Activated CD4-positive, alpha-beta T cell treated with anti-CD3 and anti-CD28 coated beads, Interleukin-2, amount 10 ng/mL, durations not matched to agents 24 days and 14 days (primary cell): ENCODE measurements at regions not wholly inside any gene's neighbourhood (a gene's known extent, or its start where the extent isn't known, plus 50 kb on each side); places are given as distances from the start of the nearest gene placed in this dataset.

ENCODE experiments used
- DNase-seq: peaks from one replicate; pipeline ENCODE4 v3.0.0; 2022
- H3K27ac Mint-ChIP-seq: one replicate; pipeline ENCODE4 v1.8.0; 2022; ENCODE audit warnings: mild to moderate bottlenecking, mixed read lengths
- H3K27me3 Mint-ChIP-seq: one replicate; pipeline ENCODE4 v1.8.0; 2022; ENCODE audit warnings: mixed read lengths
- H3K36me3 Mint-ChIP-seq: one replicate; pipeline ENCODE4 v1.8.0; 2022; ENCODE audit warnings: low read depth, mild to moderate bottlenecking, mixed read lengths
- H3K4me1 Mint-ChIP-seq: one replicate; pipeline ENCODE4 v1.8.0; 2021; ENCODE audit warnings: mixed read lengths
- H3K4me3 Mint-ChIP-seq: one replicate; pipeline ENCODE4 v1.8.0; 2022; ENCODE audit warnings: mild to moderate bottlenecking, moderate library complexity, mixed read lengths
- H3K9me3 Mint-ChIP-seq: one replicate; pipeline ENCODE4 v1.8.0; 2021; ENCODE audit warnings: mixed read lengths
- intact Hi-C: fragments of 100-400 bp; cut with micrococcal nuclease; formaldehyde crosslinking; loops from one replicate; pipeline ENCODE4 v1.15.1; 2023

DNA sequence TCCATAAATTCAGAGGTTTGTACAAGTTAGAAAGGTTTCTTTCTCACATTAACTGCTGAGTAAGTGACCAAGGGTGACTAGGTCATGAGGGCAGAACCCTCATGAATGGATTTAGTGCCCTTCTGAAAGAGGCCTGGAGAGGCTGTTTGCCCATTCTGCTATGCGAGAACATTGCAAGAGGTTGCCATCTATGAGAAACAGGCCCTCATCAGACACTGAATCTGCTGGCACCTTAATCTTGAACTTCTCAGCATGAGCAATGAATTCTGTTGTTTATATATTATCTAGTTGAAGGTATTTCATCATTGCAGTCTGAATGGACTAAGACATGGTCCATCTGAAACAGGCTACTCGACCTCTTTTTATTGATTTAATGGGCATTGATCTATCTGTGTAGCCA lies 96.2 kb upstream of the GPRIN3 start:
- no peak overlapping the region for H3K27ac Mint-ChIP-seq
- H3K27me3 Mint-ChIP-seq = no peaks in the 10 kb centered on the region
- H3K4me3 Mint-ChIP-seq = no peak overlapping the region
- peaks cover 5% of the 10 kb centered on the region for H3K9me3 Mint-ChIP-seq
- H3K4me1 Mint-ChIP-seq = no peaks in the 10 kb centered on the region
- intact Hi-C loops = no loop called here
- no peaks in the 10 kb centered on the region for H3K36me3 Mint-ChIP-seq
- no peak for DNase-seq

- intact Hi-C loops = no loop called here
- Mint-ChIP-seq H3K27ac (no peak overlapping the region), H3K9me3 (no peaks in the 10 kb centered on the region), H3K4me1 (no peaks in the 10 kb centered on the region), H3K27me3 (no peaks in the 10 kb centered on the region), H3K36me3 (no peaks in the 10 kb centered on the region), H3K4me3 (no peak overlapping the region)
- DNase-seq = no peak
These were observed 92.9 kb upstream of the GPRIN3 start for GRCh38 chr4:89400287-89401035.

DNA sequence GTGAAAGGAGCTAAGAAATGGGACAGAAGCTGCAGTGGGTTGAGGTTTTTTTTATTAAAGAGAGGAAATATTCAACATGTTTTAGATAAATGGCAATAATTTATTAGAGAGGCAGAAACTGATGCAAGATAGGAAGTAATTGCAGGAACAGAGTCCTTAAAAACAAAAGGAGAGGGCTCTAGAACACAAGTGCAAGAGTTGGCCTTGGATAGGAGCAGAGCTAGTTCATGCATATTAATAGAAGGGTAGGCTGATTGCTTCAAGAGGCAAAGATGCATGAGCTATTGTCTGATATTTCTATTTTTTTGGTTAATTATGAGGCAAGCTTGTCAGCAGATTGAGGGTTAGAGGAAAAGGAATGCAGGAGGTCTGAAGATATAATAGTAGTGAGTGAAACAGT lies 91.0 kb upstream of the GPRIN3 start:
- intact Hi-C loops = no loop called here
- no peak for DNase-seq
- Mint-ChIP-seq H3K36me3 (no peaks in the 10 kb centered on the region), H3K27ac (no peak overlapping the region), H3K4me1 (no peaks in the 10 kb centered on the region), H3K9me3 (no peaks in the 10 kb centered on the region), H3K4me3 (no peak overlapping the region), H3K27me3 (no peaks in the 10 kb centered on the region)

GRCh38 chr4:89398146-89398545 lies 90.5 kb upstream of the GPRIN3 start:
- Mint-ChIP-seq H3K9me3 (no peaks in the 10 kb centered on the region), H3K4me1 (no peaks in the 10 kb centered on the region), H3K4me3 (no peak overlapping the region), H3K27me3 (no peaks in the 10 kb centered on the region), H3K27ac (no peak overlapping the region), H3K36me3 (no peaks in the 10 kb centered on the region)
- intact Hi-C loops = no loop called here
- DNase-seq = no peak

DNA sequence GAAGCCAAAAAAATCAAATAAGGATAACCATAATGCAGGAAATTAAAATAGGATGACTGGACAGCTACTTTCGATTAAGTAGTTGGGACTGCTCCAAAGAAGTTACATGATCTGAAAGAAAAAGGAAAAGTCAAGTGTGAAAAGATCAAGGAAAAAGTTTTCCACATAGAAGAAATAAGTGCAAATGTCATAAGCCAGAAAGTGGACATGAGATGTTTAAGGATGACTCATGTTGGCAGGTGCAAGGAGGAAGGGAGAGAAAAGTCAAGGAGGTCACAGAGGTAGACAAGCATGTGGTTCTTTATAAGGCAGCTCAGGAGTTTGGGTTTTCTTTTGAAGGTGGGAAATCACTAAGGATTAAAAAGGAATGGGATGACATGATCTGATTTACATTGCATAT lies 89.8 kb upstream of the GPRIN3 start:
- Mint-ChIP-seq H3K27me3 (no peaks in the 10 kb centered on the region), H3K4me1 (no peaks in the 10 kb centered on the region), H3K27ac (no peak overlapping the region), H3K4me3 (no peak overlapping the region), H3K9me3 (no peaks in the 10 kb centered on the region), H3K36me3 (no peaks in the 10 kb centered on the region)
- intact Hi-C loops = no loop called here
- no peak for DNase-seq

DNA sequence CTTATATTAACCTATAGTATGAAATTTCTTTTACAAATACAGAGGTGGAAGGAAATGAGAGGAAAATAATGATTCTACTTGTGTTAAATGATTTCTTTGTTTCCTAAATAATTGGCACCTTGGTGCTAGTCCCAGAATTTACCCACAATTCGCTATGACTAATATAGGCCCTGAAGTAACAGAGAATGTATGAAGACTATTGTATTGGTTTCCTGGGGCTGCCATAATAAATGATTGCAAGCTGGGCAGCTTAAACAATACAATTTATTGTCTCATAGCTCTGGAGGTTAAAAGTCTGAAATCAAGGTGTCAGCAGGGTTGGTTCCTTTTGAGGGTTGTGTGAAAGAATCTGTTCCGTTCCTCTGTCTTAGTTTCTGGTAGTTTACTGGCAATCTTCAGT lies 74.8 kb upstream of the GPRIN3 start:
- Mint-ChIP-seq H3K4me3 (no peak overlapping the region), H3K9me3 (peaks cover 23% of the 10 kb centered on the region), H3K27me3 (peaks cover 6% of the 10 kb centered on the region), H3K4me1 (no peaks in the 10 kb centered on the region), H3K36me3 (no peaks in the 10 kb centered on the region), H3K27ac (no peak overlapping the region)
- DNase-seq = no peak
- intact Hi-C loops = no loop called here

DNA sequence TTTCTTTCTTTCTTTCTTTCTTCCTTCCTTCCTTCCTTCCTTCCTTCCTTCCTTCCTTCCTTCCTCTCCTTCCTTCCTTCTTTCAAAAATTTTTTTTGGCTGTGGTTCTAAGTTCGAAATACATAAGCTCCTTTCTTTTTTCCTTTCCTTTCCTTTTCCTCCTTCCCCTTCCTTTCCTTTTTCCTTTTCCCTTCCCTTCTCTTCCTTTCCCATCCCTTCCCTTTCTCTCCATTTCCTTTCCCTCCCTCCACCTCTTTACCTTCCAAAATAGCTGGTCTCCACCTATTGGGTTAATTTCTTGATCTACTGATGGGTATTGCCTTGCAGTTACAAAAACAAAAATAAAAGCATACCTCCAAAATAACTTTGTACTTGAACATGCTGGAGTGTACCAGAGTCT lies 73.4 kb upstream of the GPRIN3 start:
- intact Hi-C loops = no loop called here
- Mint-ChIP-seq H3K9me3 (peaks cover 18% of the 10 kb centered on the region), H3K4me3 (no peak overlapping the region), H3K4me1 (peaks cover 2% of the 10 kb centered on the region), H3K27ac (no peak overlapping the region), H3K36me3 (no peaks in the 10 kb centered on the region), H3K27me3 (peaks cover 3% of the 10 kb centered on the region)
- no peak for DNase-seq

GRCh38 chr4:89379511-89380044 lies 72.0 kb upstream of the GPRIN3 start:
- Mint-ChIP-seq H3K9me3 (peaks cover 15% of the 10 kb centered on the region), H3K27me3 (peaks cover 3% of the 10 kb centered on the region), H3K27ac (no peak overlapping the region), H3K4me1 (peaks cover 2% of the 10 kb centered on the region), H3K4me3 (no peak overlapping the region), H3K36me3 (no peaks in the 10 kb centered on the region)
- DNase-seq = no peak
- intact Hi-C loops = no loop called here

DNA sequence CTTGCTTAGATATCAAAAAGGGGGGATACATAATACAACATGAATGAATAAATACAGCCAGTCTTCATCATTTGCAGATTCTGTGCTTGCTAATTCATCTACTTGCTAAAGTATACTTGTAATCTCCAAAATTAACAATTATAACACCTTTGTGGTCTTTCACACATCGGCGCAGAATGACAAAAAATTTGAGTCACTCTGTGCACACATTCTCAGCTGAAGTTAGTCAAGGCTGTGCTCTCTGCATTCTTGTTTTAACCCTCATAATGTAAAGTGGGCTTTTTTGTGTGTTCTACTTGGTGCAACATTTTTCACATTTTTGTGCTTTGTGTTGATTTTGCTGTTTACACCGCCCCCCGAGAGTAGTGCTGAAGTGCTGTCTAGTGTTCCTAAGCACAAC lies 65.8 kb upstream of the GPRIN3 start:
- no peak overlapping the region for H3K4me3 Mint-ChIP-seq
- DNase-seq = no peak
- H3K4me1 Mint-ChIP-seq = peaks cover 2% of the 10 kb centered on the region
- peaks cover 16% of the 10 kb centered on the region for H3K9me3 Mint-ChIP-seq
- H3K36me3 Mint-ChIP-seq = no peaks in the 10 kb centered on the region
- no peak overlapping the region for H3K27ac Mint-ChIP-seq
- intact Hi-C loops = no loop called here
- H3K27me3 Mint-ChIP-seq = no peaks in the 10 kb centered on the region

GRCh38 chr4:89371614-89372013 lies 64.0 kb upstream of the GPRIN3 start:
- Mint-ChIP-seq H3K27me3 (no peaks in the 10 kb centered on the region), H3K4me1 (peaks cover 3% of the 10 kb centered on the region), H3K36me3 (no peaks in the 10 kb centered on the region), H3K4me3 (no peak overlapping the region), H3K27ac (no peak overlapping the region), H3K9me3 (peaks cover 18% of the 10 kb centered on the region)
- intact Hi-C loops = no loop called here
- DNase-seq = no peak

DNA sequence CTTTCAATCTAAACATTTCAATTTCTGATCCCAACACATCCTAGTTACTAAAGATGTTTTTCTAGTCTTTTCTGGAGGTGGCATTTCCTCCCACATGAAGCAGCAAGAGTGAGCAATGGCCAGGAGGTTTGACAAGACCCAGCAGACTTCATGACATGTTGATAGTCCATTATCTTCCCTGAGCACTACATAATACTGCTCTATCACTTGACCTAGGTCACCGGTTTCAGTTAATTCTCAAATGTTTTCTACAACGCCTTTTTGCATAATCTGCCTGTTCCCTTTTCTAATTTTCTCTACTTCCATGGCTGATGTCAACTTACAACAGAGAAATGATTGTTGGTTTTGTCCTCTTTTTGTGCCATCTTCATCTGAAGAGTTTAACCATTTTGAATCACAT lies 62.0 kb upstream of the GPRIN3 start:
- DNase-seq = no peak
- intact Hi-C loops = loop anchor here (5.0 to 10.0 kb wide), 2 partner anchors 55 to 62 kb away; partner anchors contain the start of gene GPRIN3
- Mint-ChIP-seq H3K27me3 (no peaks in the 10 kb centered on the region), H3K36me3 (no peaks in the 10 kb centered on the region), H3K27ac (no peak overlapping the region), H3K4me1 (peaks cover 8% of the 10 kb centered on the region), H3K4me3 (no peak overlapping the region), H3K9me3 (peaks cover 28% of the 10 kb centered on the region)

DNA sequence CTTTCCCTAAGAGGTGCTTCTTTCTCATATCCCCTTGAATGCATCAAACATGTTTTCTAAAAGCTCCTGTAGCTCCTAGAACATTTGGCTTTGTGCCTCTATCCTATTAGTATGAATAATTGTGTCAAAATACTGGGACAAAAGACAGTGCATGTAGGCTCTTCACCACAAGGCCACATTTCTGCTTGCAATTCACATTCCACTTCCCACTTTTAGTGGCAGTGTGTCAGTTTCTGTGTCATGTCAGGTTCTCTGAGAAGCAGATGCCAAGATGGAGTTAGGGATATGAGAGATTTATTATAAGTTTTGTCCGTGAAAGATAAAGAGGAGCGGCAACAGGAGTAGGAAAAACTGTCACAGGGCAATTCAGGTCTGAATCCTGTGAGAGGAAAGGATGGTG lies 61.3 kb upstream of the GPRIN3 start:
- Mint-ChIP-seq H3K27ac (no peak overlapping the region), H3K4me1 (peaks cover 10% of the 10 kb centered on the region), H3K4me3 (no peak overlapping the region), H3K27me3 (no peaks in the 10 kb centered on the region), H3K36me3 (no peaks in the 10 kb centered on the region), H3K9me3 (peaks cover 35% of the 10 kb centered on the region)
- intact Hi-C loops = loop anchor here (5.0 to 10.0 kb wide), 2 partner anchors 56 to 62 kb away; partner anchors contain the start of gene GPRIN3
- DNase-seq = no peak

DNA sequence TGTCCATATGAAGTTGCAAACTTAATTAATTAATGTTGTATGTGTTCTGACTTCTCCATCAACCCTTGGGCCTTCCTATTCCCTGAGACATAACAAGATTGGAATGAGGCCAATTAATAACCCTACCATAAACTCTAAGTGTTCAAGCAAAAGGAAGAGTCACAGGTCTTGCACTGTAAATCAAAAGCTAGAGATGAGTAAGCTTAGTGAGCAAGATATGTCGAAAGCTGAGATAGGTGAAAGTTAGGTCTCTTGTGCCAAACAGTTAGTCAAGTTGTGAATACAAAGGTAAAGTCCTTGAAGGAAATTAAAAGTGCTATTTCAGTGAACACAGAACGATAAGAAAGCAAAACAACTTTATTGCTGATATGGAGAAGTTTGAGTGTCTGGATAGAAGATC lies 58.2 kb upstream of the GPRIN3 start:
- no peaks in the 10 kb centered on the region for H3K27me3 Mint-ChIP-seq
- no peaks in the 10 kb centered on the region for H3K36me3 Mint-ChIP-seq
- peaks cover 41% of the 10 kb centered on the region for H3K9me3 Mint-ChIP-seq
- intact Hi-C loops = loop anchor here (5.0 to 10.0 kb wide), 2 partner anchors 58 to 59 kb away; partner anchors contain the start of gene GPRIN3
- peaks cover 10% of the 10 kb centered on the region for H3K4me1 Mint-ChIP-seq
- H3K27ac Mint-ChIP-seq = no peak overlapping the region
- H3K4me3 Mint-ChIP-seq = no peak overlapping the region
- DNase-seq = no peak

- intact Hi-C loops = loop anchor here (5.0 to 10.0 kb wide), 2 partner anchors 58 to 59 kb away; partner anchors contain the start of gene GPRIN3
- H3K4me3 Mint-ChIP-seq = no peak overlapping the region
- H3K9me3 Mint-ChIP-seq = peaks cover 41% of the 10 kb centered on the region
- H3K36me3 Mint-ChIP-seq = no peaks in the 10 kb centered on the region
- DNase-seq = no peak
- H3K27ac Mint-ChIP-seq = no peak overlapping the region
- H3K4me1 Mint-ChIP-seq = peaks cover 10% of the 10 kb centered on the region
- H3K27me3 Mint-ChIP-seq = no peaks in the 10 kb centered on the region
These were observed 57.8 kb upstream of the GPRIN3 start for GRCh38 chr4:89365375-89365774.
